ENCODE measurements at regions not wholly inside any gene's neighbourhood (a gene's known extent, or its start where the extent isn't known, plus 50 kb on each side); places are given as distances from the start of the nearest gene placed in this dataset.

GRCh38 chr12:67512061-67512460, 136.5 kb upstream of the DYRK2 start:
- TF ChIP-seq CTCF (IDR thresholded peaks at IDR 0.05; ENCODE audit: low read depth, low read length, poor library complexity, severe bottlenecking) = no peak
- TF ChIP-seq EZH2phosphoT487 (IDR thresholded peaks at IDR 0.05; ENCODE audit: borderline replicate concordance, low read length) = no peak
